Right ventricle myocardium superior (tissue), 1 donor: ENCODE measurements at regions not wholly inside any gene's neighbourhood (a gene's known extent, or its start where the extent isn't known, plus 50 kb on each side); places are given as distances from the start of the nearest gene placed in this dataset.

ENCODE experiments used
- ATAC-seq: fragments of 200-7000 bp; cut with Tn5 transposase; one replicate; pipeline ENCODE4 v1.9.1; 2020; ENCODE audit warnings: mild to moderate bottlenecking; ENCODE audit not compliant: poor library complexity
- DNase-seq: peaks from one replicate; pipeline ENCODE4 v3.0.0-alpha.2; 2020
- intact Hi-C: fragments of 100-400 bp; cut with DNase I; formaldehyde crosslinking; loops from one replicate; pipeline ENCODE4 v1.11.2; 2022
- donor health status: DM: no; HTN: yes; CAD: no; lungs with severe emphysema.

- no peak for DNase-seq
- ATAC-seq = no peak
- intact Hi-C loops = no loop called here
Observed at GRCh38 chr14:83395321-83395720, 1861.7 kb upstream of the SEL1L start.

DNA sequence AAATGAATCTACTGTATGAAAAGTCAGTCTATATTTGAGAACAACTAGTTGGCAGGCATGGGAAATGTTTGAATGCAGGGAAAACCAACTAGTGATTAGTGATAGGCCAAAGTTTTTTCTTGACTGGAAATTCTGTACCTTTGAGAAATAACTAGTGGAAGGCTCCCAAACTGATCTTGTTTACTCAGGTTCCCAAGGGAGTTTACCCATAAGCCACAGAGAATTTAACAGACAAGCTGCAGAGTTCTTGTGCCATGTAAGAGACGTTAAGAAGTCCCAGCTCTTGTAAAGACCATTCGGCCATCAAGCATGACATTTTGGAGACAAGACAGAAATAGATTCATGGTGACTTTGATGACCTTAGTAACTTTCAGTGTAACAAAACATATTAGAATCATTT is 1882.8 kb upstream of the SEL1L start:
- ATAC-seq (no peak), DNase-seq (no peak)
- intact Hi-C loops = no loop called here

DNA sequence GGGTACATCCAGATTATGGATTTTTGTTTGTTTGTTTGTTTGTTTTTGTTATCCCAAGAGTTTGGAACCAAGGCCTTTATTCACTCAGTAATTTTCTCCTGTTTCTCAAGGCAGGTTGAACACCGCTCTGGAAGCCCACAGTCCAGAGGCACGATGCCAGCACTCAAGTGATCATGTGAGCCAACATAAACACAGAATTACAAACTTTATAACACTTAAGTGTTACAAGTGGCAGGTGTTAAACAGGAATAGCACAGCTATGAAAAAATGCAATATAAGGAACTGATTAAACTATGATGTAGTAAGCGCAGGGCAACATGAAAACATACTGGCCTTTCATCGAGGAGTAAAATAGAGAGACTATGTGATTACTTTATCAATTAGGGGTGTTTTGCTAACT is 1885.8 kb upstream of the SEL1L start:
- intact Hi-C loops = no loop called here
- ATAC-seq = no peak
- no peak for DNase-seq

- intact Hi-C loops = no loop called here
- ATAC-seq (no peak), DNase-seq (no peak)
Observed at GRCh38 chr14:83421711-83422110, 1888.1 kb upstream of the SEL1L start.

- ATAC-seq (no peak), DNase-seq (no peak)
- intact Hi-C loops = no loop called here
Observed at GRCh38 chr14:83425138-83425537, 1891.5 kb upstream of the SEL1L start.

DNA sequence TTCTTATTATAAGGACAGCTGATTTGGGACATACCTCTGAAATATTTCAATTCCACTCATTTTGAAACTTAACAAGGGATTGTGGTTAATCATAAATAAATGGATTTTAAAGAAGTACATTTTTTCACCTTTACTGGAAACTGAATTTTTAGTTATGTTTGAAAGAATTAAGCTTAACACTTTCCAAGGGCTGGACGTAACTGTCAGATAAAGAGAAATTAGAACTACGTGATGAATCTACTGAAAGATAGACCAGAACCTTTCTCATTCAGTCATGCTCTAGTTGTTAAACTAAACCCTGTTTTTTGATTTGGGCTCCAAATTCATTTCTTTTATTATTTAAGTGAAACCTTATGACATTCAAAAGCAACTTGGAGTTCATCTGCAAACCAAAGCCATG is 1892.1 kb upstream of the SEL1L start:
- intact Hi-C loops = no loop called here
- ATAC-seq (no peak), DNase-seq (no peak)

DNA sequence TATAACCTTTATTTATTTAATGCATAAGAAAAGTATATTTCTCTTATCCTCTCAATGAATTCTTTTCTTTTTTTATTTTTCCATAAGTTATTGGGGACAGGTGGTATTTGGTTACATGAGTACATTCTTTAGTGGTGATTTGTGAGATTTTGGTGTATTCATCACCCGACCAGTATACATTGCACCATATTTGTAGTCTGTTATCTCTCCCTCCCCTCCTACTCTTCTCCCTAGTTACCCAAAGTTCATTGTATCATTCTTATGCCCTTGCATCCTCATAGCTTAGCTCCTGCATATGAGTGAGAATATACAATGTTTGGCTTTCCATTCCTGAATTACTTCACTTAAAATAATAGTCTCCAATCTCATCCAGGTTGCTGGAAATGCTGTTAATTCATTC is 1900.0 kb upstream of the SEL1L start:
- ATAC-seq (no peak), DNase-seq (no peak)
- intact Hi-C loops = no loop called here

DNA sequence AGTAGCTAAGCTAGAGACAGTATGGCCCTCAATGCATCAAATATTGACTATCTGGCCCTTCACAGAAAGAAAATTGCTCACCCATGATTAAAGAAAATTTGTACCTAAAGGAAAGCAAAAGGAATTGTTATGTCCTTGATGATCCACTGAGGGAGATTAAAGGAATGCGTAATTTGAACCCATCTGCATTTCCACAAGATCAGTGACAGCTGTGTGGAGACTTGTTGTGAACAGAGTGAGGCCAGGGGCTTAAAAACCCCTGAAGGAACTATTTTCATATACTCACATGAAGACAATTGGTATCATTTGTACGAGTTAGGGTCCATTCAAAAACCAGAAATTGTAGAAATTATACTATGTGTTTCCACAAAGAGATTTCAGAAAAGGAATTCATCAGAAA is 1908.1 kb upstream of the SEL1L start:
- ATAC-seq = no peak
- intact Hi-C loops = no loop called here
- no peak for DNase-seq

- intact Hi-C loops = no loop called here
- ATAC-seq = no peak
- no peak for DNase-seq
Observed at GRCh38 chr14:83455561-83455960, 1921.9 kb upstream of the SEL1L start.

DNA sequence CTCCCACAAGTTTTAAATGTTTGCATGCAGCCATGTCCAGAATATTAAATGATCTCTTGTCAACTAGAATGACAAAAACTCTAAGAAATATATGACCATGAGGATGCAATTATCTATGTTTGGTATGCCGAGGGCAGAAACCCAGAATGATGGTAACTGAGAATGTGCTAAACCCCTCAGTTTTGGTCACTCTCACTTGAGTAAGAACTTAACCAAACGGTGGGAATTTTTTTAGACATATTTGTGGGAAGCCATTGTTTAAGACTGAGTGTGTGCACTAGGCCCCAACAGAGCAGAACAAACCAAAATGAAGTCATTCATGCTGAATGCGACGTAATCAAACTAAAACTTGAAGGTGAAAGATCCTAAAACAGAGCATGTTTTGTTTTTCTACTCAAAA is 1927.9 kb upstream of the SEL1L start:
- intact Hi-C loops = no loop called here
- DNase-seq (no peak), ATAC-seq (no peak)

GRCh38 chr14:83462759-83463158 is 1929.1 kb upstream of the SEL1L start:
- intact Hi-C loops = no loop called here
- ATAC-seq = no peak
- no peak for DNase-seq

- DNase-seq (no peak), ATAC-seq (peak; percentile 43)
- intact Hi-C loops = no loop called here
Observed at GRCh38 chr14:83463500-83464098, 1929.9 kb upstream of the SEL1L start.

DNA sequence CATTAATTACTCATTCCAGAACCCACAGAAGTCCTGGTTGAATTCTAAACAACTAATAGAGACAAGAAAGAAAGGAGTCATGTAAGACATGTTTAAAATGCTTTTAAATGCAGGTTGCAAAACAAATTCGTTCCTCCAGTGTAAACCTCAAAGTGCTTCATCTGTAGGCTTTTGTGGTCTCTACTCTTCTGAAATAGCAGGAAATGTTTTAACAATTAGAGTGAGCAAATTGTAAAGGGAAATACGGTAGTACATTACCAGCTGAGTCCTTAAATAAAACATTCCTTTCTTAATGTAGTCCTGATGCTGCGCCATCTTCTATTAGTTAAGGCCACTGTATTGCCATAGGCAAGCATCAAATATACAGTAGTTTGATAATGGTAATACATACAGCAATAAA is 1934.2 kb upstream of the SEL1L start:
- ATAC-seq (no peak), DNase-seq (no peak)
- intact Hi-C loops = no loop called here

DNA sequence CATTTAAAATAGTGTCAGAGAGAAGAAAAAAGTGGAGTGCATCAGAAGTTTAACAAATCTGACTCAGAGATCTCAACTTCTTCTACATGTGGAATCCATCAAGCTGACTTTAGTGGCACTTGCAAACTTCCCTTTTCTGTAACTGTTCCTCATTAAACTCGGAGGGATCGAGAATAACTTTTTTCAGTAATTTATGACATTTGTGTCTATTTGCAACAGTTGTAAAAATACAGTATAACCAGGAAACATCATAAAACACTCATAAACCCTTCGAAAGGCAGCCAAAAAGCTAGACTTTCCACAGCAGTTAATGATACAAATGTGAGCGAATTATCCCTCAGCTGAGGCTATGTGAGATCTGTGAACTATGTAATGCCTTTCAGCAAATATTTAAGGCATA is 1936.8 kb upstream of the SEL1L start:
- ATAC-seq = no peak

GRCh38 chr14:83470959-83471695 is 1937.5 kb upstream of the SEL1L start:
- intact Hi-C loops = no loop called here
- ATAC-seq (no peak), DNase-seq (no peak)

More for the DNA sequence above, 1936.8 kb upstream of the SEL1L start:
- no peak for DNase-seq
- intact Hi-C loops = no loop called here

- ATAC-seq = no peak
- DNase-seq = no peak
- intact Hi-C loops = no loop called here
Observed at GRCh38 chr14:83473416-83474235, 1940.0 kb upstream of the SEL1L start.

DNA sequence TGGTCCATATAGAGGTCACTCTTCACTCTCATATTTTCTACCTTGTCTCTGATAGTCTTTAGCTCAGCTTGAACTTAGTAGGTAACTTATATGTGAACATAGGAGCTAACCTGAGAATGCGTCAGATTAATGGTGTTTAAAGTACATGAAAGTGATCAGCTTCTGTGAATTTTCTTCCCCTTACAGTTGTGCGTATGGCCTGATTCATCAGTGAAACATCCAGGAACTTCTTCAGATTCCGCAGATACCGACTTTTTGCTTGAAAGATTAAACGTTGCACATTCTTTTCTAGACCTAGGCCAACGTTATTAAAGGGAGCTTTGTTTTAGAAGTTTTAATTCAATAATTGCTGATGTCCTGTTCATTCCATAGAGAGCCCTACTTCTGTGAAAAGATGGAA is 1945.1 kb upstream of the SEL1L start:
- no peak for DNase-seq
- intact Hi-C loops = no loop called here
- ATAC-seq = no peak

DNA sequence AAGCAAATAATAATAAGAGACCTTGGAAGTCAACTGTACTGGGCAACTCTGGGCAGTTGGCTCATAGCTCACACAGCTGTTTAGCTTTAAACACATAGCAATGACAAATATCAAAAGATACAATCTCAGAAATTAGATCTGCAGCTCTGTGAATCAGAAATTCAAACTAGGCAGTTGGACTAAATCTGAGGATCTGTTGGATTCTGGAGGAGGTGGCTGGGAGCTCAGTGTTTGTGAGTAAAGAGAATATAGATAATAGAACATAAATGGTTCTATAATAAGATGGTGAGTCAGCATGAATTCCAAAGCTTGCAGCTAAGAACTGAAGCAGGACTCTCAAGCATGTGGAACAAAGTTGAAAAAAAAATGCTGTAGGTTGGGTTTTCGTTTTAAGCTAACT is 1949.4 kb upstream of the SEL1L start:
- DNase-seq (no peak), ATAC-seq (no peak)
- intact Hi-C loops = no loop called here

DNA sequence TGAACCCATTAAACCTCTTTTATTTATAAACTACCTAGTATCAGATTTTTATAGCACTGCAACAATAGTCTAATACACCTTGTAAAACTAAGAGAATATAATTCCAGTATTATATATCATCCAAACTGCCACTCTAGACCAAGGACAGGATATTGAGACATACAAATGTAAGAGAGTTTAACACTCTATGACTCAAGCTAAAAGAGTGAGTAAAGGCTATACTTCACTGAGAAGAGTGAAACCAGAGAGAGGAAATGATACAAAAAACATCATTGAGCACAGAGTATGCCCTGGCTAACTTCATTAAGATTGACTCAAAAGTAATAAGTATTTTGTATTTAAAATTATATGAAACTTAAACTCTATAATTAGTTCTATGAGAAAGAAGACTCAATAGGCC is 1951.9 kb upstream of the SEL1L start:
- intact Hi-C loops = no loop called here
- DNase-seq (no peak), ATAC-seq (no peak)

DNA sequence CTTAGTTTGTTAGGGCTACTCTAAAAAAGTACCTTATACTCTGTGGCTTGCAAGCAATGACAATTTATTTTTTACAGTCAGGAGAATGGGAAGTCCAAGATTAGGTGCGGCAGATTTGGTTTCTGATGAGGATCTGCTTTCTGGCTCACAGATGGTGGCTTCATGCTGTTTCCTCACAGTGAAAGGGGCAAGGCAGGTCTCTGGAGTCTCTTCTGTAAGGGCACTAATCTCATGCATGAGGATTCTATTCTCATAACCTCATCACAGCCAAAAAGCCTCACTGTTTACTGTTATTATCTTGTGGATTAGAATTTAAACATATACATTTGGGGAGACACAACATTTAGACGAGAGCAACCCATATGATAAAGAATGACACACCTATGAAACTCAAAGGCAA is 1957.4 kb upstream of the SEL1L start:
- no peak for DNase-seq
- intact Hi-C loops = no loop called here
- no peak for ATAC-seq
